PC-9 (cell line): ENCODE measurements at regions not wholly inside any gene's neighbourhood (a gene's known extent, or its start where the extent isn't known, plus 50 kb on each side); places are given as distances from the start of the nearest gene placed in this dataset.

Experiments
- EZH2 ChIP-seq: fragments of 200-600 bp; sonication (generic); IDR thresholded peaks from 2 replicates; pipeline ENCODE4 v1.8.0; 2017; ENCODE audit warnings: antibody characterized with exemption, low read depth
- TF ChIP-seq, protein P1 (sequence below): fragments of 200-600 bp; sonication (generic); conservative IDR thresholded peaks from 2 replicates; pipeline ENCODE4 v1.6.1; 2017; ENCODE audit warnings: mixed run types, antibody characterized with exemption, mild to moderate bottlenecking, moderate library complexity

DNA sequence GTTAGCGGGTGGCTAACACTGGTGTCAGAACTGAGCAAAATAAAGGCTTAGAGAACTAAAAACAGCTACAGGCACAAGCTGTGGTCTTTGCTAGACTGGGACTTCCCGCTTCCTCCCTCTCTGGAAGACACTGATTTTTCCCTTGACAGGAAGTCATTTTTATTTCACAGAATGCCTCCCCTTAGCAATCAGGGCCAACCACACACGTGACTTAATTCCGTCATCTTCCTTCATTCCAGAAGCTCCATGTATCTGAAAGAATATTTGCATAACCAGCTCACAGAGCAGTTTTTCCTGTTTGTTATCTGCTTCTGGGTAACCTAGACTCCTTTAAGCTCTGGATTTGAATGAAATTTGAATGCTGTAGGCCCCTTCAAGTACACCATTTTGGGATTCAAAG lies 327.5 kb upstream of the FRG1 start:
- TF ChIP-seq, protein P1, sequence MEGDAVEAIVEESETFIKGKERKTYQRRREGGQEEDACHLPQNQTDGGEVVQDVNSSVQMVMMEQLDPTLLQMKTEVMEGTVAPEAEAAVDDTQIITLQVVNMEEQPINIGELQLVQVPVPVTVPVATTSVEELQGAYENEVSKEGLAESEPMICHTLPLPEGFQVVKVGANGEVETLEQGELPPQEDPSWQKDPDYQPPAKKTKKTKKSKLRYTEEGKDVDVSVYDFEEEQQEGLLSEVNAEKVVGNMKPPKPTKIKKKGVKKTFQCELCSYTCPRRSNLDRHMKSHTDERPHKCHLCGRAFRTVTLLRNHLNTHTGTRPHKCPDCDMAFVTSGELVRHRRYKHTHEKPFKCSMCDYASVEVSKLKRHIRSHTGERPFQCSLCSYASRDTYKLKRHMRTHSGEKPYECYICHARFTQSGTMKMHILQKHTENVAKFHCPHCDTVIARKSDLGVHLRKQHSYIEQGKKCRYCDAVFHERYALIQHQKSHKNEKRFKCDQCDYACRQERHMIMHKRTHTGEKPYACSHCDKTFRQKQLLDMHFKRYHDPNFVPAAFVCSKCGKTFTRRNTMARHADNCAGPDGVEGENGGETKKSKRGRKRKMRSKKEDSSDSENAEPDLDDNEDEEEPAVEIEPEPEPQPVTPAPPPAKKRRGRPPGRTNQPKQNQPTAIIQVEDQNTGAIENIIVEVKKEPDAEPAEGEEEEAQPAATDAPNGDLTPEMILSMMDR, result no peak
- no peak for TF ChIP-seq EZH2
